ENCODE measurements at regions not wholly inside any gene's neighbourhood (a gene's known extent, or its start where the extent isn't known, plus 50 kb on each side); places are given as distances from the start of the nearest gene placed in this dataset.

- Histone ChIP-seq H3K36me3 (ENCODE audit: control insufficient read depth, insufficient read depth, low read length) (no peaks in the 10 kb centered on the region), H3K9me3 (ENCODE audit: control insufficient read depth, low read length) (no peaks in the 10 kb centered on the region), H3K9ac (ENCODE audit: extremely low read depth, low read length, poor library complexity, severe bottlenecking) (no peak overlapping the region), H3K4me3 (ENCODE audit: low read length) (no peak overlapping the region), H3K27me3 (ENCODE audit: control insufficient read depth, insufficient read depth, low read length, poor library complexity, severe bottlenecking) (no peaks in the 10 kb centered on the region), H3K27ac (ENCODE audit: low read depth, low read length) (no peak overlapping the region), H3K4me1 (ENCODE audit: control insufficient read depth, insufficient read depth, low read length) (peaks cover 4% of the 10 kb centered on the region)
- peaks cover 2% of the 10 kb centered on the region for H3K27me3 Mint-ChIP-seq (ENCODE audit: insufficient read depth)
- no peaks in the 10 kb centered on the region for H3K9me3 Mint-ChIP-seq
- H3K4me3 Mint-ChIP-seq: no peak overlapping the region
- H3K36me3 Mint-ChIP-seq (ENCODE audit: low read depth): no peaks in the 10 kb centered on the region
- WGBS, 2 experiments (ENCODE audit: insufficient coverage in 1 of 2, insufficient read length in 1 of 2): 74 to 80% methylated on average over 5 of the region's 5 CpGs
- no peak overlapping the region for H3K27ac Mint-ChIP-seq
- no peak for TF ChIP-seq CTCF (conservative IDR thresholded peaks at IDR 0.05)
- peaks cover 18% of the 10 kb centered on the region for H3K4me1 Mint-ChIP-seq
- no peak for DNase-seq
Observed at GRCh38 chr3:72160351-72160750, 375.4 kb upstream of the PROK2 start.

- H3K36me3 ChIP-seq (ENCODE audit: control insufficient read depth, insufficient read depth, low read length): no peaks in the 10 kb centered on the region
- H3K9me3 ChIP-seq (ENCODE audit: control insufficient read depth, low read length): peaks cover 2% of the 10 kb centered on the region
- TF ChIP-seq CTCF (conservative IDR thresholded peaks at IDR 0.05): no peak
- no peak overlapping the region for H3K4me3 Mint-ChIP-seq
- H3K27me3 Mint-ChIP-seq (ENCODE audit: insufficient read depth): peaks cover 2% of the 10 kb centered on the region
- 97 to 100% methylated on average over 2 of the region's 2 CpGs for WGBS, 2 experiments (ENCODE audit: insufficient coverage in 1 of 2, insufficient read length in 1 of 2)
- H3K4me3 ChIP-seq (ENCODE audit: low read length): no peak overlapping the region
- peaks cover 4% of the 10 kb centered on the region for H3K4me1 ChIP-seq (ENCODE audit: control insufficient read depth, insufficient read depth, low read length)
- H3K27me3 ChIP-seq (ENCODE audit: control insufficient read depth, insufficient read depth, low read length, poor library complexity, severe bottlenecking): no peaks in the 10 kb centered on the region
- no peak for DNase-seq
- H3K4me1 Mint-ChIP-seq: peaks cover 14% of the 10 kb centered on the region
- no peak overlapping the region for H3K9ac ChIP-seq (ENCODE audit: extremely low read depth, low read length, poor library complexity, severe bottlenecking)
- peaks cover 1% of the 10 kb centered on the region for H3K9me3 Mint-ChIP-seq
- H3K27ac ChIP-seq (ENCODE audit: low read depth, low read length): no peak overlapping the region
- H3K36me3 Mint-ChIP-seq (ENCODE audit: low read depth): no peaks in the 10 kb centered on the region
- H3K27ac Mint-ChIP-seq: no peak overlapping the region
Observed at GRCh38 chr3:72159487-72159886, 374.5 kb upstream of the PROK2 start.

GRCh38 chr3:72158639-72159326 lies 373.8 kb upstream of the PROK2 start:
- no peaks in the 10 kb centered on the region for H3K36me3 Mint-ChIP-seq (ENCODE audit: low read depth)
- peaks cover 2% of the 10 kb centered on the region for H3K27me3 Mint-ChIP-seq (ENCODE audit: insufficient read depth)
- whole genome bisulfite sequencing, 2 experiments (ENCODE audit: insufficient coverage in 1 of 2, insufficient read length in 1 of 2): 87 to 91% methylated on average over 14 to 15 of the region's 15 CpGs
- Histone ChIP-seq H3K36me3 (ENCODE audit: control insufficient read depth, insufficient read depth, low read length) (no peaks in the 10 kb centered on the region), H3K27me3 (ENCODE audit: control insufficient read depth, insufficient read depth, low read length, poor library complexity, severe bottlenecking) (no peaks in the 10 kb centered on the region), H3K4me3 (ENCODE audit: low read length) (no peak overlapping the region), H3K9me3 (ENCODE audit: control insufficient read depth, low read length) (peaks cover 8% of the 10 kb centered on the region), H3K4me1 (ENCODE audit: control insufficient read depth, insufficient read depth, low read length) (peaks cover 4% of the 10 kb centered on the region), H3K27ac (ENCODE audit: low read depth, low read length) (no peak overlapping the region), H3K9ac (ENCODE audit: extremely low read depth, low read length, poor library complexity, severe bottlenecking) (no peak overlapping the region)
- TF ChIP-seq CTCF (conservative IDR thresholded peaks at IDR 0.05): no peak
- peaks cover 14% of the 10 kb centered on the region for H3K4me1 Mint-ChIP-seq
- H3K4me3 Mint-ChIP-seq: no peak overlapping the region
- H3K27ac Mint-ChIP-seq: no peak overlapping the region
- H3K9me3 Mint-ChIP-seq: peaks cover 8% of the 10 kb centered on the region
- no peak for DNase-seq
